ENCODE measurements at regions not wholly inside any gene's neighbourhood (a gene's known extent, or its start where the extent isn't known, plus 50 kb on each side); places are given as distances from the start of the nearest gene placed in this dataset.

DNA sequence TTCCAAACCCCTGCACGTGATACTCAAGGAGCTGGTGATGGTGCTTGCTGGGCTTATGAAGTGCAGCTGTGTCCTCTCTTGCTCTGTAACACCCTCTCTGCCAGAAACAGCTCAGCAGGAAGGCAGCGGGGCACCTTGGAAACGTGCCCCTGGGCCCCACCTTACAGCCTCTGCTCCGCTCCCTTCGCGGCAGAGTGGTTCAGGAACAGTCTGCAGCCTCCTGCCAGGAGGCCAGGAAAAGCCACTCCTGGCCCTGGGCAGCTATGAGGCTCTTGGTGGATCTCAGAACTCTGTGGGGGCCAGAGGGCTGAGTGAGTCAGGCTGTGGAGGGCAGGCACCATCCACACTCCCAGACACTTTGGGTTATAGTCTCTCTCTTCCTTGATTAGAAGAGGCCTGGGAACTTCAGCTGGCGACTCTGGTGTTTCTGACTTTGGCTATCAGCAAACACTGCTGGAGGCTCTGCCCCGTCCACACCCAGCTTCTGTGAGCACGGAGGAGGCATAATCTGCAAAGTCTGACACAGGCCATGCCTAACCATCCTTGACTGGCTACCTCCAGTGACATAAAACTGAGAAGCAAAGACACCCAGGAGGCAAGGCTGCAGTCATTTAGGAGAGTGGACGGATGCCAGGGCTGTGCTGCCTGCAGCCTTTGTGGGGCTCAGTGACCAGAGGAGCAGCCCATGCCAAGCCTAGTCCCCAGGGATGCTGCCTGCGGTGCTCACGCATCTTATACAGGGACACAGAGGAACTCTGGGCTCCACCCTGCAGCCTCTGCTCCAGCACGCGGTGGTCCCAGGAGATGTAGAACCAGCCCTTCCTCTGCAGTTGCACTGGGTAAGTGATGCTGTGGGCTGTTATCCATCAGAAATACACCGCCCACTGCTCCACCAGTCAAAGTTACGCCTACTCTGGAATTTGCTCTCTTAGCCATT lies 65.3 kb downstream of the METRNL start:
- DNase-seq (ENCODE audit: low read depth in 2 of 2) = no peak

DNA sequence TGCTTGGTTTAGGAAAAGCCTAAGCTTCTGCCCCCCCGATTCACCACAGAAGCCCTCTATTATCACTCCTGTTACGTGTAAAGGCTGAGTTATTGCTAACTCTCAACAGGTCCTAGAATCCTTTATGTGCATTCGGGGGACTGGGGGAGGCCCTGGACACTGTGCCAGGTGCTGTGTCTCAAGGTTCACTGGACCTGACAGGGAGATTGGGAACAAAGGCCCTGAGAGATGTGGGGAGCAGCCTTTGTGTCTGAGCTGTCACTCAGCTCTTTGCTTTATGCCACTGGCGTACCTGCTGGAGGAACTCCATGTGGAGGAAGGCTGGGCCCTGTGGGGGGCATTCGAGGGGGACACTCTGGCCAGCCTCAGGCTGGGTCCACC lies 65.9 kb downstream of the METRNL start:
- DNase-seq (ENCODE audit: low read depth in 2 of 2) = no peak

DNA sequence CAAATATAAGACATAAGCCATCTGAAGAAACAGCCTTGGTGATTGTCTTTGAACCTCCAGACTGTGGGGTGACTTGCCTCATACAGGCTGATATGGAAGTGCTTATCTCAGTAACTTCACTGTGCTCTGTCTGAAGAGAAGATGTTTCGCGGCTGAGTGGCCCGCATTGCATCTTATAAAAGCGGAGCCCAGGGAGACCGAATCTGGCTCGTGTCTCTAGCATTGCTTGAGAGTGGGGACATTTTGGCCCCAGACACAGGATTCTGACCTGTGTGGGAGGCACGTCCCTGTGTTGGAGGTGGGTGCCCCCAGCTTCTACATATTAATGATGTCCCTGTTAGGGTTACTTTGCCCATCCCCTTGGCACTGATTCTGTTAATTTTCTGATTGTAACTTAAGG lies 66.4 kb downstream of the METRNL start:
- no peak for DNase-seq (ENCODE audit: low read depth in 2 of 2)

DNA sequence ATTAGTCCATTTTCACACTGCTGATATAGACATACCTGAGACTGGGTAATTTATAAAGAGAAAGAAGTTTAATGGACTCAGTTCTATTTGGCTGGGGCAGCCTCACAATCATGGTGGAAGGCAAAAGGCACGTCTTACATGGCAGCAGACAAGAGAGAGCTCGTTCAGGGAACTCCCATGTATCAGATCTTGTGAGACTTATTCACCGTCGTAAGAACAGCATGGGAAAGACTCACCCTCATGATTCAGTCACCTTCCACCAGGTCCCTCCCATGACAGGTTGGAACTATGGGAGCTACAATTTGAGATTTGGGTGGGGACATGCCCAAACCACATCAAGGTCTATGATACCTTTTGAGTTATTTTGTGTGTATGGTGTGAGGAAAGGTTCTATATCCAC lies 66.9 kb downstream of the METRNL start:
- DNase-seq (ENCODE audit: low read depth in 2 of 2) = no peak

DNA sequence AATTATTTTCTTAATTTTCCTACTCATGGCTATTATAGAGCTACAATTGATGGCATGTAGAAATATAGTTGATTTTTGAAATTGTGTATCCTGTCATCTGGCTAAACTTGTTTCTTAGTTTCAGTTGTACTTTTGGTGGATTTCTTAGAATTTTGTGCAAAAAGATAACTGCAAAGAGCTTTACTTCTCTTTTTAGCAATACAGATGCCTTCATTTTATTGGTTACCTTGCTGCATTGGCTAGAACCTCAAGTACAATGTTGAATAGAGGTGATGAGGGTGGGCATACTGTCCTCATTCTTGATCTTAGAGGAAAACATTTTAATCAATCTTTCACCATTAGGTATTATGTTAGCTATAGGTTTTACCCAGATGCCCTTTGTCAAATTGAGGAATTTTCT lies 67.9 kb downstream of the METRNL start:
- no peak for DNase-seq (ENCODE audit: low read depth in 2 of 2)

DNA sequence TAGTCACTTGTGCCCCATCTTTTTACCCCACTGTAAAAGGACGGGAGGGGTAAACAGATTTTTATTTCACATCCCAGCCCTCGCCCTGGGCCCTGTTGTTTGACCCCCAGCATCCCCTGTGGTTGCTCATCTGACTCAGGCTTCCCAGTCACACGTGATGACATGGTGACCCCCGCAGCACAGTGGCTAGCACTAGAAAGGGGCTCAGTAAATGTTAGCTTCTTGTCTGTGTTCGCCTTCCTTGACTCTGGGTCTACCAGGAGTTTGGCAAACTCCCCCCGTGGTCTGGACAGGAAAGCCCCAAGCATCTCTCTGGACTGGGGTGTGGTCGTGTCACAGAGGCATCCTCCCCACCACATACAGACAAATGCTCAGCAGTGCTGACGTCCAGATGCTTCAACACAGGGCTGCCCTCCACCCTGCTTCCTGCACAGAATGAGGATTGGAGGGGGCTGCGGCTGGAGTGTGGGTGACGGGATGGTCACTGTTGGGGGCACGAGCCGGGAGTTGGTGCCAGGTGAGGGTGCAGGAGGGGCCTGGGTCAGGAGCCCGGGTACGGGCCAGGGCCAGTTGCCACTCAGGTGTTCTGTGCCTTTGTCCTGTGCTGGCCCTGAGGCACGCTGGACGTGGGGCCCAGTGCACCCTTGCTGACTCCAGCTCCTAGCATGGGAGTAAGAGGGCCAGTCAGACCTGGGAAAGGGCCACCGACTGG lies 69.1 kb downstream of the METRNL start:
- DNase-seq (ENCODE audit: low read depth in 2 of 2) = no peak

DNA sequence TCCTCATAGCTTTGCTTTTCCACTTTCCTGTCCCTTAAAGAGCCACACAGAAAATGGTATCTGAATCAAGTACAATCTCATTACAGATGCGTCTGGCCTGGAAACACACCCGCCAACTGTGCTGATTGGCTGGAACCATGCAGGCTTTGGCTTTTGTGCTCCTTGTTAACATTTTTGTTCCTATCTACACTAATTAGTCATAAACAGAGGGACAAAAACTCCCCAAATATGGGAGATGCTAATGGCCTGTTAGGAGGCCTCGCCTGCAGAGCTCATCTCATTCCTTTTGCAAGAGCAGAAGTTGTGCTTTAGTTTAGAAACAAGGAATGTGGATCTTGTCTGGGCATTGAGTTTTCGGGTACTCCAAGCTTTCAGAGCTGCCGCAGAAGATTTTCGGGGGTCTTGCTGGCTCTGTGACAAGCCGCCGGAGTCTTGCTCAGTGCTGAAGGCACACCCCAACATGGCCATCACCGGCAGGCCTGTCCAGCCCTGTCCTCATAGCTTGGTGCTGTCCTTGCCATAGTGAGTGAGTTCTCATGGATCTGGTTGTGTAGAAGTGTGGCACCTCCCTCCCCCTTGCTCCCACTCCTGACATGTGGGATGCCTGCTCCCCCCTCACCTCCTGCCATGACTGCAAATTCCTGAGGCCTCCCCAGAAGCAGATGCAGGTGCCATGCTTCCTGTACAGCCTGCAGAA lies 69.8 kb downstream of the METRNL start:
- no peak for DNase-seq (ENCODE audit: low read depth in 2 of 2)

DNA sequence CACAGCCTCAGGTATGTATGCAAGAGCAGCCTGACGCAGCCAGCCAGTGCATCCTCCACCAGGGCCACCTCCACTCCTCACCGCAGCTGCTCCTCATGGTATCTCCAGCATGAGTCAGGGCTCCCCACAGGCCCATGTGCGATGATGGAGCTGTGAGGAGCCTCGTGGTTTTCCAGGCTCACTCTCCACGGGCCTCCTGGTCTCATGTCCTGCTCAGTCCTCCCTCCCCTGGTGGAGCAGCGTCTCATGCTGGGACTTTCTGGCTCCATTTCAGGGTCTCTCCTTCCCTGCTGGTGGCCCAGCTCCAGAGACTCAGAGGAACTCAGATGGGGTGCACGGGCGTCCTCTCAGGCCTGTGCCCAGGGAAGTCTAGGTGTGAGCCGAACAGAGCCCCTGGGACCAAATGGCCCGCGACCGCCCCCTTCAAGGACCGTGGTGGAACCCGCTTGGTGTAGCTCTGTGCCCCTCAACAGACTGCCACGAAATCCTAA lies 70.4 kb downstream of the METRNL start:
- DNase-seq (ENCODE audit: low read depth in 2 of 2) = no peak

DNA sequence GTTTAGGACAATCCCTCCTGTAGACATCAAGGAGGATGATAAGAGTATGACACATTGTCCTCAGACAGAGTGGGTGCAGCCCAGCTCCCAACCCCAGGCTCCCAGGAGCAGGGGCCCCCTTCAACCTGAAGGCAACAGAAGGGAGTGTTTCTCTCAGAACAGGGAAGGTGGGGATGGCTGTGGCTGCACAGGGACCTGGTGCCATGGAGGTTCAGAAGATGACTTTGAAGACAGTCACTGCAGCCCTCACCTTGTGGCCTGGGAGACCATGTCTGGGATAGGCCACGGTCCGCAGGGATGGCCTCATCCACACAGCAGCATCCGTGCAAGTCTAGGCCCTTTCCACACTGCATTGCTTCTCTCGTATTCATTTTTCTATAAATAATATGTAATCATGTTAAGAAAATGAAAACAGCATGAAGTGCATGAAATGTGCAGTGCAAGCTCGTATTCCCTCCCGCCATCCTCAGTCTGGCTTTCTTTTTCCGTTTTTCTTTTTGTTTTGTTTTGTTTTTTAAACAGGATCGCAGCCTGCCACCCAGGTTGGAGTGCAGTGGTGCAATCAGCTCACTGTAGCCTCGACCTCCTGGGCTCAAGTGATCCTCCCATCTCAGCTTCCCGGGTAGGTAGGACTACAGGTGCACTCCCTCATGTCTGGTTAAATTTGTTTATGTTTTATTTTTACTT lies 71.1 kb downstream of the METRNL start:
- no peak for DNase-seq (ENCODE audit: low read depth in 2 of 2)

DNA sequence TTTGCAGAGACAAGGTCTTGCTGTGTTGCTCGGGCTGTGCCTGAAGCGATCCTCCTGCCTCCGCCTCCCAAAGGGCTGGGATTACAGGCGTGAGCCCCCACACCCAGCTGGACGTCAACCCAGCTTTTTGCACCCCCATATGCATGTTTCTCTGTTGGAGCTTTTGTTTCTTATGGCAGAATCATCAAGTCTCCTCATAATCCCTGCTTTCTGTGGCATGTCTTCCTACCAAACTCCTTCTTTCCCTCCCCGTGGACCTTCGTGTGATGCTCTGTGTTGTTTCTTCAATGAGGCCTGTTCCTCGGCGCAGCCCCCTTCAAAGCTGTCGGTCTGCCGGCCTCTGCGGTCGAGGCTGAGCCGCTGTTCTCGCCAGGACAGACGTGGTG lies 71.6 kb downstream of the METRNL start:
- DNase-seq (ENCODE audit: low read depth in 2 of 2) = no peak

DNA sequence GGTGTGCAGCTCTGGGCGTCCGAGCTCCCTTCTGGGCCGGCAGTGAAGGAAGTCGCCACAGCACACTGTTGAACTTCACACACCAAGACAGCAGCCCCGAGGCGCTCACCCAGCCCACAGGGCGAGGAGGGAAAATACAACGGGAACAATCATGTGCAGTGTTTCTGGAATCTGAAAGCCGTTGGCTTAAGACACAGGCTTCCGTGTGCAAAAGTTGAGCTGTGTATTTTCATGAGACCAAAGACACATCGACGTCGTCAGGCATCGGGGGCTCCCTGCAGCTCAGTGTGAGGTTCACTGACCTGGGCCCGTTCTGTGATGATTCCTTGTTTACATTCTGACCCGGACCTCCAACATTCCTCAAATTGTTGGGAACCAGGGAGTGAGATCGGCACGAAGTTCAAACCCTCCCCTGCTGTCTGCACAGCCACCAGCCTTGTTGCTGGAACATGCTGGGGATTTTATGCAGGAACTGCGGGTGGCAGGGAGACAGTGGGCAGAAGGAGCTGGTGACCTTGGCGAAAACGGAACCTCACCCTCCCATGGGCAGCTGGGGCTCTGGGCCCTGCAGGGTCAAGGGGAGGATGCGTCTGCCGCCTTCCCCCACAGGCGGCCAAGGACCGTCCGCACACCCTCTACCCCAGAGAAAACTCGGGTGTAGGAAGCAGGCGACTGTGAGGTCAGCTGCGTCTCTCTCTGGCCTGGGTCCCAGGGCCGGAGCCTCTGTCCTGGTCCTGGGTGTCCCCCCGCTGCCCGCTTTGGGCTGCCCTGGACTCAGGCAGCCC lies 72.2 kb downstream of the METRNL start:
- no peak for DNase-seq (ENCODE audit: low read depth in 2 of 2)

DNA sequence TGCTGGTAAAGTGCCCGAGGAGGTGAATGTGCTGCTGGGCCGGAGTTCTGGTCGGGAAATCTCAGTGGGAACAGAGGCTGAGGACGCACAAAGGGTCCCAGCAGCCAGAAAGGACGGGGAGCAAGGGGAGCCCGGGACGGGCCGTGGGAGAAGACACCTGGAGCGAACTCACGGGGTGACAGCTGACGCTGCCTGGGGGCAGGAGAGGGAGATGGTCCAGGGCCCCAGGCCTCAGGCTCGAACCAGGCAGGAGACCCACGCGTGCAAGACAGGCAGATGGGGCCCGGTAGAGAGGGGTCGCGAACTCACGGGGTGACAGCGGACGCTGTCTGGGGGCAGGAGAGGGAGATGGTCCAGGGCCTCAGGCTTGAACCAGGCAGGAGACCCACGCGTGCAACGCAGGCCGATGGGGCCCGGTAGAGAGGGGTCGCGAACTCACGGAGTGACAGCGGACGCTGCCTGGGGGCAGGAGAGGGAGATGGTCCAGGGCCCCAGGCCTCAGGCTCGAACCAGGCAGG lies 72.9 kb downstream of the METRNL start:
- DNase-seq (ENCODE audit: low read depth in 2 of 2) = no peak

DNA sequence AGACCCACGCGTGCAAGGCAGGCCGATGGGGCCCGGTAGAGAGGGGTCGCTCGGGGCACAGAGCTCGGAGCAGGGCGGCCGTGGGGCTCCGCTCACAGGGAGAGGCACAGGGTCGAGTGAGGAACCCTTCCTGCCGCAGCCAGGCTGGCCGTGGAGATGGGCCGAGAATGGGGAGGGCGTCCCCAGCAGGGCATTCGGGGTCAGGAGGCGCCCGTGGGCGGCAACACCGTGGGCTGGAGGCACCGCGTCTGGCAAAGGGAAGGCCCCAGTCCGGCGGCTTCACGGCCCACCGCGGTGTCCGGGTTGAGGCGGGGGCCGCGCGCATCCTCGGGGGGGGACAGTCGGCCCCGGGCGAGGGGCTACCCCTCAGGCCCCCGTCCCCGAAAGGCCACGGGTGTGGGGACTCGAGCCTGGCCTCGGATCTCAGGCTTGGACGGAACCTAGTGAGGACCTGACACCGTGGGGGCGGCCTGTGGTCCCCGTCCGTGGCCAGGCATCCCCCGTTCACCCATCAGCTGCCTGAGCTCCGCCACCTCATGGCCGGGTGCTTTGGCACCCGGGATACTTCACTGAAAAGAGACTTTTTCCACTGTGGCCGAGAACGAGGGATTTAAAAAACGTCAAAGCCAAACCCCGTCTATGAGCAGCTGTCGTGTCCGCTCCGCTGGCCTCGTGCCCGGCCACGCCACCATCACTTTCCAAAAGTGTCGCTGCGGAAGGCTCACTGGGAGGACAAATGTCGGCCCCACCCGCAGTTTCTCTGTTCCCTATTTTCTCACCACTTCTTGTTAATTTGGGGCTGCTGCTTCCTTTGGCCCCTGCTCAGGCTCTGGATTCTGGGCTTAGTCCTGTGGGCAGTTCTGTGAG lies 73.6 kb downstream of the METRNL start:
- DNase-seq (ENCODE audit: low read depth in 2 of 2) = no peak

DNA sequence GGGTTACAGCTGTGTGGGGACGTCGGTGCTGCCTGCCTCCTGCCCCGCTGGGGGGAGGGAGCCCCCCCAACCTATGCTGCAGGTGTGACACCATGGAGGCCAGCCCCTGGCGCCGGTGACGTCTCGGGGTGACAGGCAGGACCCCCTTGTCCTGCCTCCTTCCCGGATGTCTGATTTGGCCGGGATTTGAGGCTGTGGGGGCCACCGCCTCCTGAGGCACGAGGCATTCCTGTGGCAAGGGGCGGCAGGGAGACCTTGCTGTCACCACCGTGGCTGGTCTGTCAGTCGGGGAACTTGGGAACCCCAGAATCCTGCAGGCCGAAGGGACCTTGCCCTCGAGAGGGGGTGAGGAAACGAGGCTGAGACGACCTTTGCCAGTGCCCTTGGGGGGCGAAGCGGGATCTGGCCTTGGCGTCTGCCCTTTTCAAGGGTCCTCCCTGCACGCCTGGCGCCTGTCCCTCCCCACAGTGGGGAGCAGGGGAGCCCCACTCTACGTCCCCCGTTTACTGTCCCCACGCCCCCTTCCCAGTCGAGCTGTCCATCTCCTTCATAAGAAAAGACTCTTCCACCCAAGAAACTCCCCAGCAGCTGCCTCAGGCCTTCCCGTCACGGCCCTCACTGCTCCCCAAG lies 74.4 kb downstream of the METRNL start:
- no peak for DNase-seq (ENCODE audit: low read depth in 2 of 2)

DNA sequence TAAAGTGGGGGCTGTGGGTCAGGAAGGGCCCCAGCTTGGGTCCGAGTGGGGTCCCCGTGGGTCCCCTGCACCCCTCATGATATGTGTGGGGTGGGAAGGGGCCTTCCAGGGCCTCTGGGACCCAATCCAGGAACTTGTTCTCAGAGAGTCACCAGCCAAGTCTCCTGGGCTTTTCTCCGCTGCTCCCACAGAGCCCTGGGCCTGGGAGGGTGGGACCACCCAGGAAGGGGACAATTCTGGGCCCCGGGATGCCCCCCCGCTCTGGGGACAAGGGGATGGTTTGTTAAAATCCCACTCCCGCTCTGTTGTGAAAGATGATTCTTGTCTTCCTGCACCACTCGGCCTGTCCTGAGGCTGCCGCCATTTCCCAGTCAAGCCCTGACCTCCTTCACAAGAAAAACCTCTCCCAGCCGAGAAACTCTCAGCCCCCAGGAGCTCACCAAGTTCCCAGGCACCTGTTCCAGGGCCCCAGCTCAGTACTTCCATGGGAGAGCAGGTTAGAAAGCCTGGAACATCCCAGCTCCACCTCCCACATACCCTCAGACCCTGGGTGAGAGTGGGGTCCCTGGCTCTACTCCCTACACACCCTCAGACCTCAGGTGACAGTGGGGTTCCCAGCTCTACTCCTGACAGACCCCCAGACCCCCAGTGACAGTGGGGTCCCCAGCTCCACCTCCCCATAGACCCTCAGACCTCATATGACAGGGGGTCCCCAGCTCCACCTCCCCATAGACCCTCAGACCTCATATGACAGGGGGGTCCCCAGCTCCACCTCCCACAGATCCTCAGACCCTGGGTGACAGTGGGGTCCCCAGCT lies 75.1 kb downstream of the METRNL start:
- DNase-seq (ENCODE audit: low read depth in 2 of 2) = no peak

DNA sequence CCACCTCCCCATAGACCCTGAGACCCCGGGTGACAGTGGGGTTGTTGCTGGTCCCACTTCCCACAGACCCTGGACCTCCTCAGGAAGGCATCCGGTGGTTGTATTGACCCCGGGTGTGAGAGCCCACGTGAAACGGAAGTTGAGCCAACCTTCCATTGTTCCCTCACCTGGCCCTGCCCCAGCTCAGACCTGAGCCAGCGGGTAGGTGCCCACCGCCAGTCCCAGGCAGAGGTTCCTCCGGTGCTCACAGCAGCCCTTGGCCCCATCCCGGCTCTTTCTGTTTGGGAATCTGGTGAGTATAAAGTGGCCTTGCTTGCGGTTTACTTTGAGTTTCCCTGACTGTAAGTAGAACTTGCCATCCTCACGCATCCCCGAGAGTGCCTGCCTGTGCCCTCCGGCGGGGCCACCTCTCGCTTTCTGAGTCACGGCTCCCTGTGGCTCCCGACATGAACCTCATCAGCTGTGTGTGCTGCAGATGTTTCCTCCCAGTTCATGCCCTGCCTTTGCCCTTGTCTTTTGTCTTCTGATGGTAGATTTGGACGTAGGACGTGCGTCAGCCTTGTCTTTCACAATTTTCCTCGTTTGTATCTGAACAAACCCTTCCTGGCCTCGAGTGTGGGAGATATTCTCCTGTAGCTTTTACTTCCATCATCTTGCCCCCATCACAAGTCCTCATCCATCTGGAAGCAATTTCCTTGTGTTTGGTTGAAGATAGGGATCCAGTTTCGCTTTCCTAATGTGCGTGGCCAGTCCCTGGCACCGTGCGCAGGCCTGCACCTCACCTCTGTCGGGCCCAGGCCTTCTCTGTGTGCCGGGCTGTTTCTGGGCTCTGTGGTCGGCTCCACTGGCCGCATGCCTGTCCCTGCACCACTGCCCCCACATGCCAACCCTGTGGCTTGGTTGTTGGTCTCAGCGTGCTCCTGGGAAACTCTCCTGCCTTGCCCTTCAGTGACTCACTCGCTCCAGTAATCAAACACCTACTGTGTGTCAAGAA lies 76.0 kb downstream of the METRNL start:
- peak in 1 of 2 donors; percentile 30 for DNase-seq (ENCODE audit: low read depth in 2 of 2)

DNA sequence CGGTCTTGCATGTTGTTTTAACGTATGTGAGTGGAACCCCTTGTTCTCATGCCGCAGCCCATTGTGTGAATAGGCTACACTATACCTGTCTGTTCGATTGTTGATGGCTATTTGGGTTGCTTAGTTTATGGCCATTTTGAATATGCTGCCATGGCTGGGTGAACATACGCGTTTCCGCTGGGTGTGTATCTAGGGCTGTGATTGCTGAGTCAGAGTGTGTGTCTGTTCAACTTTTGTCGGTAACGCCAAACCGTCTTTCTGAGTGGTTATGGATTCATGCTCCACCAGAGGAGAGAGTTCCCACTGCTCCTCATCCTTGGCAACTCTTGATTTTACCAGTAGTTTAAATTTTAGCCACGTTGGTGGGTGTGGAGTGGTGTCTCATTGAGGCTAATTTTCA lies 77.0 kb downstream of the METRNL start:
- DNase-seq (ENCODE audit: low read depth in 2 of 2) = no peak
